ENCODE measurements at regions not wholly inside any gene's neighbourhood (a gene's known extent, or its start where the extent isn't known, plus 50 kb on each side); places are given as distances from the start of the nearest gene placed in this dataset.

DNA sequence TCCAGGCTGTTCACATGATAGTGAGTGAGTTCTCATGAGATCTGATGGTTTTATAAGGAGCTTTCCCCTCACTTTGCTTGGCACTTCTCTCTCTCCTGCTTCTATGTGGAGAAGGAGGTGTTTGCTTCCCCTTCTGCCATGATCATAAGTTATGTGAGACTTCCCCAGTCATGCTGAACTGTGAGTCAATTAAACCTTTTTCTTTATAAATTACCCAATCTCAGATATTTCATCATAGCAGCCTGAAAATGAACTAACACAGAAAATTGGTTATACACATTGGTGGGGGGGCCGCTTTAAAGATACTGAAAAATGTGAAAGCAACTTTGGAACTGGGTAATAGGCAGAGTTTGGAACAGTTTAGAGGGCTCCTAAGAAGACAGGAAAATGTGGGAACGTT is 741.1 kb upstream of the LUZP2 start:
- TF ChIP-seq, protein P1, sequence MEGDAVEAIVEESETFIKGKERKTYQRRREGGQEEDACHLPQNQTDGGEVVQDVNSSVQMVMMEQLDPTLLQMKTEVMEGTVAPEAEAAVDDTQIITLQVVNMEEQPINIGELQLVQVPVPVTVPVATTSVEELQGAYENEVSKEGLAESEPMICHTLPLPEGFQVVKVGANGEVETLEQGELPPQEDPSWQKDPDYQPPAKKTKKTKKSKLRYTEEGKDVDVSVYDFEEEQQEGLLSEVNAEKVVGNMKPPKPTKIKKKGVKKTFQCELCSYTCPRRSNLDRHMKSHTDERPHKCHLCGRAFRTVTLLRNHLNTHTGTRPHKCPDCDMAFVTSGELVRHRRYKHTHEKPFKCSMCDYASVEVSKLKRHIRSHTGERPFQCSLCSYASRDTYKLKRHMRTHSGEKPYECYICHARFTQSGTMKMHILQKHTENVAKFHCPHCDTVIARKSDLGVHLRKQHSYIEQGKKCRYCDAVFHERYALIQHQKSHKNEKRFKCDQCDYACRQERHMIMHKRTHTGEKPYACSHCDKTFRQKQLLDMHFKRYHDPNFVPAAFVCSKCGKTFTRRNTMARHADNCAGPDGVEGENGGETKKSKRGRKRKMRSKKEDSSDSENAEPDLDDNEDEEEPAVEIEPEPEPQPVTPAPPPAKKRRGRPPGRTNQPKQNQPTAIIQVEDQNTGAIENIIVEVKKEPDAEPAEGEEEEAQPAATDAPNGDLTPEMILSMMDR (IDR thresholded peaks at IDR 0.05), result no peak
- Histone ChIP-seq H3K4me3 (no peak overlapping the region), H3K27ac (no peak overlapping the region), H3K36me3 (no peaks in the 10 kb centered on the region), H3K9me3 (no peaks in the 10 kb centered on the region), H3K4me1 (peaks cover 0 to 5% (median 0%) of the 10 kb centered on the region in 4 donors), H3K27me3 (no peaks in the 10 kb centered on the region)
- DNase-seq, result no peak
- intact Hi-C loops (cut with DNase I; ENCODE audit: low total_unique reads), result no loop called here

DNA sequence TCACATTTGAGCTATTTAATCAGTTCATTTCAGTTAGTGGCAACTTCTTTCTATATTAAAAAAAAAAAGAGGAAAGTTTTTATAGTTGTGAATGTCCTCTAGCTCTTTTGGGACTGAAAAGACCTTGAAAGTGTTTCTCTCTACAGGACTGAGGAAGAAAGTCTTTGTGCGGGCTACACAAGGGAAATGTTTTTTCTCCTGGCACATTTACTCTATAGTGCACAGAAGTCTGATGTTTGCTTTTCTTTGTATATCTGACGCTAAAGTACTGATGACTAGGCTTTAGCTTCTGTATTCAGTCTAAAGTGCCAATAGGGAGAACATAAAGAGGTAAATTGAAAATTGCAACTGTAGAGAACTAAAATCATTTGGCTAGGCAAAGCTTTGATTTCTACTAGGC is 737.4 kb upstream of the LUZP2 start:
- Histone ChIP-seq H3K36me3 (no peaks in the 10 kb centered on the region), H3K4me1 (peaks cover 0 to 5% (median 0%) of the 10 kb centered on the region in 4 donors), H3K9me3 (no peaks in the 10 kb centered on the region), H3K27ac (no peak overlapping the region), H3K27me3 (no peaks in the 10 kb centered on the region), H3K4me3 (no peak overlapping the region)
- TF ChIP-seq, protein P1 (IDR thresholded peaks at IDR 0.05), result no peak
- no peak for DNase-seq
- intact Hi-C loops (cut with DNase I; ENCODE audit: low total_unique reads), result no loop called here

DNA sequence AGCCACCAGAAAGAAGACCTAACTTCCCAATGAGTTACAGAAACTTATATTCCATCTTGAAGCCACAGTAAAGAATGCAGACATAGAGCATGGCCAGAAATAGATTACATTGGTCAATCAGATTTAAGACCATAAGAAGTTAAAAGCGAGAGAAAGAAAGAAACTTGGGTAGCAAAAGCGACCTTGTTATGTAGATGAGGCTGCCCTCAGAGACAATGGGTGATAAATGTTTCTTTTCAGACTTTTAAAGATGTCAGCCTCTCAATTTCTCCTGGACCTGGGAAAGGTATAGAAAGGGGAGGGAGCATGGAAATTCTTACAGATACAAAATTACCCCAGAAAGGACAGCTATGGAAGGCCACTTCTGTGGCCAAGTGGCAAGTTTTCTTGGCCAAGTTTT is 732.6 kb upstream of the LUZP2 start:
- intact Hi-C loops (cut with DNase I; ENCODE audit: low total_unique reads), result no loop called here
- TF ChIP-seq, protein P1 (IDR thresholded peaks at IDR 0.05), result no peak
- Histone ChIP-seq H3K27ac (no peak overlapping the region), H3K4me3 (no peak overlapping the region), H3K4me1 (no peaks in the 10 kb centered on the region), H3K9me3 (no peaks in the 10 kb centered on the region), H3K27me3 (no peaks in the 10 kb centered on the region), H3K36me3 (no peaks in the 10 kb centered on the region)
- no peak for DNase-seq

DNA sequence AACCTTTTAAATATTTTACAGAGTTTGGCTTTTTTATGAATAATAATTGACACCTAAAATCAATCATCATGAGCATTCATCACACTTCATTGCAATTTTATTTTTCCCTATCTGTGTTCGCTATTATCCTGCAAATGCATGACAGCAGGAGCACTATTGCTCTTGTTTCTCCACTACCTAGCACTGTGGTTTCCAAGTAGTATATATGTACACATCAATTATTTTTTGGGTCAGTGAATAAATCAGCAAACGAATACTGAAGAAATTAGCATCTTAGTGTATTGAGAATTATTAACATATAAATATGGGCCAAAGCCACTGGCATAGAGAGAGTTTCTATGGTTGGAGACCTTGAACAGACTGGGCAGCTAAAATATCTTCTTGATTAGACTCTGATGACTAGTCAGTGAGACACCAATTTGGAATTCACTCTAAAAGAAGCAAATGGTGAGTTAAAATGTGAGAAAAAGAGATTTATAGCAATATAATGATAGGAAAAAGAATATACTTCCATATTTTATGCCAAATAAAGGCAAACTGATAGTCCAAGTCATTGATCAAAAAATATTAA is 731.1 kb upstream of the LUZP2 start:
- DNase-seq, result no peak
- Histone ChIP-seq H3K27ac (no peak overlapping the region), H3K36me3 (no peaks in the 10 kb centered on the region), H3K4me3 (no peak overlapping the region), H3K9me3 (no peaks in the 10 kb centered on the region), H3K4me1 (no peaks in the 10 kb centered on the region), H3K27me3 (no peaks in the 10 kb centered on the region)
- intact Hi-C loops (cut with DNase I; ENCODE audit: low total_unique reads), result no loop called here
- TF ChIP-seq, protein P1 (IDR thresholded peaks at IDR 0.05), result no peak

DNA sequence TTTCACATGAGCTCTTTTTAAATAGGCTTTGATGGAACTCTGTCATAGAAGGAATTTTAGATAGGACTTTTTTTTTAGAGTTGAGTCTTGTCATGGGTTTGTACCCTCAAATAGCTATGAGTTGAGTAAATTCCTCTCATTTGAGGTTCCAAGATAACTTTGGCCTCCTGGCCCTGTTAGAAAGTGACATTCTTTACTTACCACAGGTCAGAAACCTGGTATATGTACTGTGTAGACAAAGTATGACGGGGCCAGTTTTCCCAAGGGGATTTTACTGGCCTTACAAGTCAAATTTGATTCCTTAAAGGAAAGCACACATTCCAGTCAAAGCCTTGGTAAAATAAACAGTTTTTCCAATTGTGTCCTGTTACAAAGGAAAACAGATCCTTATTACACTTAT is 729.3 kb upstream of the LUZP2 start:
- no peak overlapping the region for H3K4me3 ChIP-seq
- no peaks in the 10 kb centered on the region for H3K9me3 ChIP-seq
- no peaks in the 10 kb centered on the region for H3K4me1 ChIP-seq
- TF ChIP-seq, protein P1 (IDR thresholded peaks at IDR 0.05), result no peak
- H3K27ac ChIP-seq, result no peak overlapping the region
- no peaks in the 10 kb centered on the region for H3K36me3 ChIP-seq
- intact Hi-C loops (cut with DNase I; ENCODE audit: low total_unique reads), result no loop called here
- no peak for DNase-seq
- H3K27me3 ChIP-seq, result no peaks in the 10 kb centered on the region

DNA sequence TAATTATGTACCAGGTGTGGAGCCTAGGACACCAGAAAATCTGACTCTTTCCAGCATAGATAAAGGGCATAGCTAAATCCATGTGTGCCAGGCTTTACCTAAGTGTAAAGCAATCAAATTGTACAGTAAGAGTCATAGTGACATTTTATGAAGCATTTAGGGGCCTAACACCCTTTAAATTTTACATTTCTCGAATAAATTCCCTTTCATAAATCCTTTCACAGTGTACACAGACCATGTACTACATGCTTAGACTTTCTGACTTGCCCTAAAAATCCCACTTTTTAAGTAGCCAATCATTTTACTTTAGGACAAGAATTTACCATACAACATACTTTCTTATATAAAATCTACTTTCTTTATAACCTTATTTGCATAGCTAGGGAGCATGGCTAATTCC is 727.6 kb upstream of the LUZP2 start:
- H3K27ac ChIP-seq, result no peak overlapping the region
- intact Hi-C loops (cut with DNase I; ENCODE audit: low total_unique reads), result no loop called here
- TF ChIP-seq, protein P1 (IDR thresholded peaks at IDR 0.05), result no peak
- DNase-seq, result no peak
- no peaks in the 10 kb centered on the region for H3K4me1 ChIP-seq
- H3K36me3 ChIP-seq, result no peaks in the 10 kb centered on the region
- no peak overlapping the region for H3K4me3 ChIP-seq
- H3K9me3 ChIP-seq, result no peaks in the 10 kb centered on the region
- no peaks in the 10 kb centered on the region for H3K27me3 ChIP-seq

Data from tibial artery (tissue), 4 donors.